Cardiac muscle cell (in vitro differentiated cells and primary cell): ENCODE measurements at regions not wholly inside any gene's neighbourhood (a gene's known extent, or its start where the extent isn't known, plus 50 kb on each side); places are given as distances from the start of the nearest gene placed in this dataset.

ENCODE experiments used
- DNase-seq, 2 donors: peaks; one replicate each; pipeline versions ENCODE4 v3.0.0 to v3.0.0-alpha.2; 2010 to 2017; ENCODE audit warnings: low read depth in 1 of 2, low spot score in 1 of 2
- H3K27ac ChIP-seq: fragments of 200-600 bp; sonication (generic); 2 replicates; pipeline ENCODE4 v1.5.1; 2016
- H3K27me3 ChIP-seq: fragments of 200-600 bp; sonication (generic); 2 replicates; pipeline ENCODE4 v1.6.0; 2016; ENCODE audit warnings: control low read depth
- H3K36me3 ChIP-seq: fragments of 200-600 bp; sonication (generic); 2 replicates; pipeline ENCODE4 v1.5.1; 2016; ENCODE audit warnings: control low read depth
- H3K4me1 ChIP-seq: fragments of 200-600 bp; sonication (generic); 2 replicates; pipeline ENCODE4 v1.8.1; 2017; ENCODE audit warnings: low read depth, mild to moderate bottlenecking, mixed run types
- H3K4me3 ChIP-seq: fragments of 200-600 bp; sonication (generic); 2 replicates; pipeline ENCODE4 v1.5.1; 2016; ENCODE audit warnings: mild to moderate bottlenecking
- H3K9me3 ChIP-seq: fragments of 200-600 bp; sonication (generic); 2 replicates; pipeline ENCODE4 v1.5.1; 2017; ENCODE audit warnings: low read depth, mild to moderate bottlenecking, control low read depth
- TF ChIP-seq, protein P1 (sequence below): IDR thresholded peaks from 2 replicates; pipeline ENCODE4 v1.5.1; 2012; ENCODE audit warnings: low read depth, mild to moderate bottlenecking, low read length

DNA sequence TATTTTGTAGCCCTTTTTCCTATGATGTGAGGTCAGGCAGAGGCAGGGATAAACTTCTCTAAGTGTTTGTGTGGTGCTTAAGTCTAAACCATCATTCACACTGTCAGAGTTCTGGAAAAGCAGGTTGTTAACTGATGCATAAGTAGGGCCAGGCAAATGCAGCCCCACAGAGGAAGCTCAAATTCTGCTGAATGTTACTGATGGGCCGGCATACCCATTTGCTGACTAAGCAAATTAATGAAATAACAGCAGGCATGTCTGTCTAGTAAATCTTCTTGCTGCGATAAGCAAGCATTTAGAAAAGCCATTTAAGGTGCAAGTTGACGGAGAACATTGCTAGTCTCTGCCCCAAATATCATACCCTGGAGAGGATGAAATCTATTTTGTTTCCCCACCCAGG lies 523.2 kb upstream of the CCDC196 start:
- H3K27ac ChIP-seq: no peak overlapping the region
- no peaks in the 10 kb centered on the region for H3K4me1 ChIP-seq
- DNase-seq: peak in 1 of 2 donors; percentile 18
- no peak overlapping the region for H3K4me3 ChIP-seq
- no peaks in the 10 kb centered on the region for H3K27me3 ChIP-seq
- TF ChIP-seq, protein P1, sequence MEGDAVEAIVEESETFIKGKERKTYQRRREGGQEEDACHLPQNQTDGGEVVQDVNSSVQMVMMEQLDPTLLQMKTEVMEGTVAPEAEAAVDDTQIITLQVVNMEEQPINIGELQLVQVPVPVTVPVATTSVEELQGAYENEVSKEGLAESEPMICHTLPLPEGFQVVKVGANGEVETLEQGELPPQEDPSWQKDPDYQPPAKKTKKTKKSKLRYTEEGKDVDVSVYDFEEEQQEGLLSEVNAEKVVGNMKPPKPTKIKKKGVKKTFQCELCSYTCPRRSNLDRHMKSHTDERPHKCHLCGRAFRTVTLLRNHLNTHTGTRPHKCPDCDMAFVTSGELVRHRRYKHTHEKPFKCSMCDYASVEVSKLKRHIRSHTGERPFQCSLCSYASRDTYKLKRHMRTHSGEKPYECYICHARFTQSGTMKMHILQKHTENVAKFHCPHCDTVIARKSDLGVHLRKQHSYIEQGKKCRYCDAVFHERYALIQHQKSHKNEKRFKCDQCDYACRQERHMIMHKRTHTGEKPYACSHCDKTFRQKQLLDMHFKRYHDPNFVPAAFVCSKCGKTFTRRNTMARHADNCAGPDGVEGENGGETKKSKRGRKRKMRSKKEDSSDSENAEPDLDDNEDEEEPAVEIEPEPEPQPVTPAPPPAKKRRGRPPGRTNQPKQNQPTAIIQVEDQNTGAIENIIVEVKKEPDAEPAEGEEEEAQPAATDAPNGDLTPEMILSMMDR: no peak
- H3K36me3 ChIP-seq: no peaks in the 10 kb centered on the region
- no peaks in the 10 kb centered on the region for H3K9me3 ChIP-seq

DNA sequence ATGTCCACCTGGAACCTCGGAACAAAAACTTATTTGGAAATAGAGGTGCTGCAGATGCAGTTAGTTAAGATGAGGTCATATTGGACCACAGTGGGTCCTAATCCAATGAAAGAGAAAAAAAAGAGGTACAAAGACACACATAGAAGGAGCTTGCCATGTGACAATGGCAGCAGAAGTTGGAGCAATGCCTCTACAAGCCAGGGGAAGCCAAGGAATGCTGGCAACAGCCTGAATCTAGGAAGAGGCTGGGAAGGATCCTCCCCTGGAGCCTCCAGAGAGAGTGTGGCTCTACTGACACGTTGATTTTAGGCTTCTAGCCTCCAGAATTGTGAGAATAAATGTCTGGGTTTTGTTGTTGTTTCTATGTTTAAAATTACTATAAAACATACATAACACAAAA lies 521.8 kb upstream of the CCDC196 start:
- Histone ChIP-seq H3K4me3 (no peak overlapping the region), H3K4me1 (no peaks in the 10 kb centered on the region), H3K27ac (no peak overlapping the region), H3K36me3 (no peaks in the 10 kb centered on the region), H3K27me3 (no peaks in the 10 kb centered on the region), H3K9me3 (no peaks in the 10 kb centered on the region)
- TF ChIP-seq, protein P1: no peak
- peak in 1 of 2 donors; percentile 18 for DNase-seq

DNA sequence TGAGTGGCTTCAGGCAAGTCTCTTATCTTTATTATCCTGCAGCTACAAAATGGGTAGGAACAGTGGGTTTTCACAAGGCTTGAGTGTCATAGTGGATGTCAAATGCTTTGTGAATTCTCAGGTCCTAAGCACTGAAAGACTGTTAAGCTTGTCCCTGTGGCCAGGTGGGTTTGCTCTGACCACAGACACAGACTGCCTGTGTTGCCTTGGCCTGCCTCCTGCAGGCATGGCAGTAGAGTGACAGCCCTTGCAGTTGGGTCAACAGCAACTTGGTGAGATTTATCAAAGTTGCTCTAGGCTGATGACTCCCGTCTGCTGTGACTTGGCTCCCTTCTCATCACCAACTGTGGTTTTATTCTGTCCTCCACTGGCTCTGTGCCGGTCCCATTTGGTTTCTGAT lies 520.0 kb upstream of the CCDC196 start:
- H3K36me3 ChIP-seq: no peaks in the 10 kb centered on the region
- no peaks in the 10 kb centered on the region for H3K4me1 ChIP-seq

DNA sequence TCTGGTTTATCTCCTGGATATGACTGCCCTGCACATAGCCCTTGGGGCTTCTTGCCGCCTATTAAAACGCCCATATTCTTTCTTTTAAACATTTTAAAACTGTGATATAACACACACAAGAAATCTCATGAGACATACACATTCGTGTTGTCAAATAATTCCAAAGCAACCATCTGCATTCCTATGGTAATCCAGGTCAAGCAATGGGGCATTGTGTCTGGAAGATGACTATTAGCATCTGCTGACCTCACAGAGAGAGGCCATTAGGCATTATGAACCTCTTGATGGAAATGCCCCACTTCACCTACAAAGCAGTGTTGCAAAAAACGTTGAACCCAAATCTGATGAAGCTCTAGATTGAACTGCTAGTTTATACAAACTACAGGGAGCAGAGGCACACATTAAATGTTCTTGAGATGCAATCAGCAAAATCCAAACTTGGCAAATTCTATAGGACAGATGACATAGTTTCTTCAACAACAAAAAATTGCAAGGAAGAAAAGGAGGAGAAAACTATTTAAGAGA lies 513.8 kb upstream of the CCDC196 start:
- no peaks in the 10 kb centered on the region for H3K27me3 ChIP-seq
- TF ChIP-seq, protein P1: no peak
- DNase-seq: peak in 1 of 2 donors; percentile 18
- no peak overlapping the region for H3K27ac ChIP-seq
- no peaks in the 10 kb centered on the region for H3K36me3 ChIP-seq
- no peak overlapping the region for H3K4me3 ChIP-seq
- H3K4me1 ChIP-seq: no peaks in the 10 kb centered on the region
- no peaks in the 10 kb centered on the region for H3K9me3 ChIP-seq

More for the DNA sequence above, 520.0 kb upstream of the CCDC196 start:
- H3K27me3 ChIP-seq: no peaks in the 10 kb centered on the region
- TF ChIP-seq, protein P1: no peak
- no peak overlapping the region for H3K4me3 ChIP-seq
- H3K27ac ChIP-seq: no peak overlapping the region
- H3K9me3 ChIP-seq: no peaks in the 10 kb centered on the region
- no peak for DNase-seq

DNA sequence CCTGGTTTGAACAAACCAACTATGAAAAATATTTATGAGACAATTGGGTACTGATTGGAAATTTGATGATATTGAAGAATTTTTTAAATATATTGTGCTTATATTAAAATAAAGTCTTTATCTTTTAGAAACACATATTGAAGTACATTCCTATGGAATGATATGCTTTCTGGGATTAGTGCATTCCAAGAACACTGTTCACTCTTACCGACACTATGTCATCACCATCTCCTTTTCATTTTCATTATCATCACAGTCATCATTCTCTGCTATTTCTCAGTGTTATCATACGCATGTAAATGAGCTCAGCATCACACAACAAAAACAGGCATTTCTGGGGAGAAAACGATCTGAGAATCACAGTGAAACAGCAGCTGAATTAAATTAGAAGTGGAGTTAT lies 513.3 kb upstream of the CCDC196 start:
- Histone ChIP-seq H3K4me1 (no peaks in the 10 kb centered on the region), H3K9me3 (no peaks in the 10 kb centered on the region), H3K27ac (no peak overlapping the region), H3K4me3 (no peak overlapping the region), H3K36me3 (no peaks in the 10 kb centered on the region), H3K27me3 (no peaks in the 10 kb centered on the region)
- peak in 1 of 2 donors; percentile 58 for DNase-seq
- TF ChIP-seq, protein P1: no peak
